ENCODE measurements at regions not wholly inside any gene's neighbourhood (a gene's known extent, or its start where the extent isn't known, plus 50 kb on each side); places are given as distances from the start of the nearest gene placed in this dataset.

DNA sequence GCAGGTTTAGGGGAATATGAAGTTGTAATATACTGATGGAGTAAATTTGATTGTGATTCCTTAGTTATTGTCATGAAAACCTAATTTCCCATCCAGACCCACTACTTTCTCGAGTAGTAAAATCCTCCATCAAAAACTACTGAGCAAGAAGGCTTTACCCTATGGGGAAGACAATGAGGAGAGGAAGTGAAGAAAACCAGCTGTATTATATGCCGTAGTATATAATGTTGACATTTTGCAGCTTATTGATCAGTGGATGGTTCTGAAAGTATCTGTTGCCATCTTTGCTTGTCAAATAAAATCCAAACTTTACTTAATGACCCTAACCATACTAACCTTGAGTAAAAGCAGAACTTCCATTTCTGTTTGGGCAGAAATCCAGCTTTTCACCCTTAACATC is 292.8 kb upstream of the RAG2 start:
- DNase-seq (ENCODE audit: low read depth): no peak

DNA sequence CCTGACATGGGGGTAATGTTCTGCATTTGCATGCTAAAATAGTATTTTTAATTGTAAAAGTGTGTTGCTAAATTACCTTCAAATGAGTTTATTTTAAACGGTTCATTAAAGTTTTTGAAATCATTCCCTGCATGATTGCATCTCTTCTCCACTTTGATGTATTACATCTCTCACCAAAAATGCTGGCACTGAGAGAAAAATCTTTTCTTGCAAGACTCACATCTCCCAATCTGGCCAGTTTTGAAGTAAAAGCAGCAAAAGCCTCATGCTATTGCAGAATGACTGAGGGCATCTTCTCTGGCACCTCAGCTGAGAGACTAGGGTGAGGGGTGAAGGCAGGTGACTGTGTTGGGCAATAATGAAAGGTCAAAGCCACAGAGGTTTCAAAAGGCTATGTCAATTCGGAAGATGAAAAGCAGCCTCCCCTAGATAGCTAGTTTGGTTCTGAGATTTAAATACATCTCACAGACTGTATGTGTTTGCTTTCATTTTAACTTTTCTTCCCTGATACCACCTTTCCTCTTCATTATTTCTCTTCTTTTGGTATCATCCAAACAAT is 292.2 kb upstream of the RAG2 start:
- no peak for DNase-seq (ENCODE audit: low read depth)

DNA sequence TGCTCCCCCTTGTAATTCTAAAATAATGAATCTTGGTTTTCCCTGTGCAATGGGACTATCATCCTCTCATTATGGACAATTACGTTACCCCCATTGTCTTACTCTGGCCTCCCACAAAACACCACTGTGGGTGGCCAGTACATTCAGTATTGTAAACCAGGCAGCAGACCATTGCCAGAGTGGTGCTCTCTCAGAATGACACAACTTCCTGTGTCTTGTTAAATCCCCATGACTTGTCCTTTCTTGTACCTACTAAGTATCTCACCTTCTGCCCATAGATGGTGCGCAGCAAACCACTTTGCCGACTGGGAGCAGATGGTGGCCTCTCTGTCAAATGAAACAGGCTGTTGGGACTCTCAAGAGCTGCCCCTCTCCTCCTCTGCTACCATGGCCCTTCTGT is 287.1 kb upstream of the RAG2 start:
- DNase-seq (ENCODE audit: low read depth): no peak

DNA sequence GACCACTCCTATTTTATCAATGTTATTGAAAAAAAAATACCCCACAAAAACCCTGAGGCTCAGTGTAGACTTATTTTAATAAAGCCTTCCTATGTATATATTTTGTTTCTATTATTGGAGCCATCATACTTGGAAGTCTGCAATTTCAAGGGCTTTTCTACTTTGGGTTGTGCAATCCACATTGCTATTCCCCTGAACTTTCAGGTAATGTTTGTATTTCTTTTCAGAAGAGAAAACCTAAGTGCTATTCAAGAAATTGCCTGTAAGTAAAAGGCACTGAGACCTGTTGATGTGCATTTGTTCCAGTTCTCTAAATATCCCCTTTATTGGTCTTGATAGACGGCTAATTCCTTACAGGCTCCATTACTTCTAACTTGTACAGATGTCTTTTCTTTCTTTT is 280.7 kb upstream of the RAG2 start:
- DNase-seq (ENCODE audit: low read depth): no peak

DNA sequence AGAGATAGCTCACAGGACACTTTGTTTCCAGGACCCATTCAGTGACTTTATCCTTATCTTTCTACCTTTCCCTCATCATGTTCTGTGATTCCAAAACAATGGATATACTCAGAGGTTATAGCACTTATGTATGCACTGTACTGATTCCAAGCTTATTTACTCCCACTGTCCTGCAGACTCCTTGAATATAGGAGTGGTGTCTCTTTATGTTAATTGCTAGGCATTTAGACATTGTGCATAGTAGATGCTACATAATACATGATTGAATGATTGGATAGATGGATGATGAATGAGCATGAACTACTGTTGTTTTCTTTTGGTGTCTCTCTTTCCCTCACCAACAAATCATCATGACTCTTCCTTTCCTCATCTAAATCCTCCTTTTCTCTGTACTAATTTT is 279.1 kb upstream of the RAG2 start:
- no peak for DNase-seq (ENCODE audit: low read depth)

DNA sequence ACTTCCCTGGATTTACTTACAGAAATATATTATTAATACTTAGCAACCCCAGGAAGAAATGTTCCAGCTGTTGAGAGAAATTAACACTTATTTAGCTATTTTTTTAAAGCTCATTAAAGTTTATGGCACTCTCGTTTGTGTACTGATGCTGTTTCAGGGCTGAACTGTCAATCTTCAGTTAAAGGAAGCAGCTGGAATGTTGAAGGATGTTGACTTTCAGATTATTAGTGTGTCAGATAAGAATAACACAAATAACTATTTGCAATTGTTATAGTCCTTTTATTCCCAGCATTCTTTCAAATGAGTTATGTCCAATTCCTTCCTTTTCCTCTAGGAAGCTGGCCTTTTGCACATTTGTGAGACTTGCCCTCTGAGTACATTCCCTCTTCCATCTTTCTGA is 278.2 kb upstream of the RAG2 start:
- no peak for DNase-seq (ENCODE audit: low read depth)

DNA sequence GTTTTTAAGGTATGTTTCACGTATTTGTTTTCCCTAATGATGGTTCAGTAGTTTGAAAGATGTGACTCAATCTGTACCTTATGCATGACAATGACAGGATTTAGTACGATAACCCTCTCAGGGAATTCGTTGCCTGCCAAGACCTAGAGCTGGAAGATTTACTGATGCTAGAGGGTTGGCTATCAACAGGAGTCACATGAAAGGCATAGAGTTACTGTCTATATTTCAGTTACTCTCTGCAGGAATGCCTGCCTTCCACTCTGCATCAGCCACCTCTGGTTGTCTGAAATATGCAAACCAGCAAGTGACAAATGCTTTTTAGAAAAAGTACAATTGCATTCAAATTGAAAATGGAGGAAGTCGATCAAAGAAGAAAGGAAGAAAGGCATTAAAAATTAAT is 276.3 kb upstream of the RAG2 start:
- DNase-seq (ENCODE audit: low read depth): no peak

DNA sequence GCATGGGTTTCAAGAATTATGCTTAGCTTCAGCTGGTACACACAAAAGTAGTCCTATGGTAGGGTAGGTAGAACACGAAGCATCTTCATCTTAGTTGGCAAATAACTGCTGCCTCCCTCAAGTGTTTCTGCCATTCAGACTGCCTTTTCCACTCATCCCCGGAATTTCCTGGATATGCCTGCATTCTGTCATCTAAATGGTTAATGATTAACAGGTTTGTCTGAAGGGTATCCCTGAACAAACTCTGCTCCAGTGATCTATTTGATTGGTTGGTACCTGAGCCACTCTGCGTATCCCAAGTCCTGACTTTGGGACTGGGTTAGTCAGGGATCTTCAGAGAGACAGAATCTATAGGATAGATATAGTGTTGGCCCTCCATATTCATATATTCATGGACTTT is 272.3 kb upstream of the RAG2 start:
- no peak for DNase-seq (ENCODE audit: low read depth)

DNA sequence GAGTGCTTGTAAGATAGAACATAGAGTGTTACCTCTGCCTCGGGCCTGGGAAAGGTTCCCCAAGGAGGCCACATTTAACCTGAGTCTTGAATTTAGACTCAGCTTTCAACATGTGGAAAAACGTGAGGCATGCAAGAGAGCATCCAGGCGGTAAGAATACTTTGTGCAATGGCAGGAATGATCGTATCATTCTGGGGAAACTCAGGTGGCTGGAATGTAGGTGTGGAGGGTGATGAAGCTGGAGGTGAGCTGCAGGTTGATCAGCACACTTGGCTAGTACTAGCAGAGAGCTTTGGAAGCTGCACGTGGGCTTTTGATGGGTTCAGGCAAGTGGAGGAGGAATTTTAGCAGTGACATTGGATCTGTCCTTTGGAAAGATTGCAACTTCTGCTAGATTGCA is 270.3 kb upstream of the RAG2 start:
- DNase-seq (ENCODE audit: low read depth): no peak

DNA sequence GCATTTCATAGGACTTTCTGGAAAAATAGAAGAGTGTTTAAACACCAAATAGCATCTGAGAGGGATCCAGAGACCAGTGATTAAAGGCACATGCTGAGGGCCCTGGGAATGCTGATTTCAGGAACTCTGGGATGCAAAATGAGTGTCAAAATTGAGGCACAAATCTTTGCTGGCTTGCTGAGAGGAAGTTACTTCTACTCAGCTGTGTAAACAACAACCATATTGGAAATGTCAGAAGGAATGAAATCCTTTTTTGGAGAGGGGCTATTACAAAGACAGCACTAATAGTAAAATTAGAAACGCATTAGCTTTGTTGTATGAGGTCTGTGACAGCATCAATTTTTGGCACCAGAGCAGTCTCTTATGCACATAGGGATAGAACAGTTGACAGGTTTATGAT is 267.8 kb upstream of the RAG2 start:
- no peak for DNase-seq (ENCODE audit: low read depth)

DNA sequence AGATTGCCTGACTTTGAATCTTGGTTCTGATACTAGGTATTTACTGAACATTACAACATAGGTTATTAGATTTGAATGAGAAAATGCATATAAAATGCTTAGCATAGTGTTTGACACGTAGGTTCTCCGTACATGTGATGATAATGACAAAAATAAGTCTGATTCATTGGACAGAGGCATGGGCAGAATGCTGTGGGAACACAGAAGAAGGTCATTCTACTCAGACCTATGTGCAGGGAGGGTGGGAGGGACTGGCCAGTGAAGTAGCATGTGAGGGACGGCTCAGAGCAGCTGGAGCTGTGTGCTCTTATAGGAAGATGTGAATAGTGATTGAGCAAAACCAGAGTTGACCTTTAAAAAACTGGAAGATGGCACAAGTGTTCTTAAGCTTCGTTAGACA is 256.8 kb upstream of the RAG2 start:
- DNase-seq (ENCODE audit: low read depth): no peak

DNA sequence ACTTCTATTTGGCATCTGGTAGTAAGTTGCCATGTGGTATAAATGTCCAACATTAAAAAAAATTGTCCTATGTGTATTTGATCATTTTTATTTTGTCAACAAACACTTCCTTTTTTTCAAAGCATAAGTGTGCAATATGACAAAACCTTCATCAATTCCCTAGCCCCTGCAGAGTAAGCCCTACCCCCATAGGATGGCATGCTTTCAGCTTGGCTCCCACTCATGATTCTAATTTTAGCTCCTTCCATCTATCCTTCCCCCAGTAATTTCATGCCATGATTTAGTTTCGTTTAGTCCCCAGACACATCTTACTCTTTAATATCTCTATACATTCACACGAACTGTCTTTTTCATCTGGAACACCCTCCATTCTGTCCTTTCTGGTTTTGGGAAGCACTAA is 250.6 kb upstream of the RAG2 start:
- DNase-seq (ENCODE audit: low read depth): no peak

DNA sequence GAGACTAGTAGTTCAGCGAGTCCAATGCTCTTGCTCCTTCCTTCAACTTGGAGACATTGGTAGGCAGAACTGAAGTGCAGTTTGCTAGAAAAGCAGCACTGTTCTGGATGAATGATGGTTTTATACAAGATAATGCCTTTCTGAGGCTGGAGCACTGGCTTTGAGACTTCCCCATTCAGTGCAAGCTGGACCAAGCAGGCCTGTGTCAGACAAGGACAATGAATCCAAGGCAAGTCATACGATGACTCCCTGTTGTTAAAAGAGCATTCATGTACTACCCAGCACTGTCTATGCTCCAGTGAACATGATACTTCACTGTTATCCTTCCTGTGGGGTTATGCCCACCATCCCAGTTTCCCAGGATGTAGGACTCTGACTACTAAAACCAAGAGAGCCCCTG is 242.3 kb upstream of the RAG2 start:
- DNase-seq (ENCODE audit: low read depth): no peak

DNA sequence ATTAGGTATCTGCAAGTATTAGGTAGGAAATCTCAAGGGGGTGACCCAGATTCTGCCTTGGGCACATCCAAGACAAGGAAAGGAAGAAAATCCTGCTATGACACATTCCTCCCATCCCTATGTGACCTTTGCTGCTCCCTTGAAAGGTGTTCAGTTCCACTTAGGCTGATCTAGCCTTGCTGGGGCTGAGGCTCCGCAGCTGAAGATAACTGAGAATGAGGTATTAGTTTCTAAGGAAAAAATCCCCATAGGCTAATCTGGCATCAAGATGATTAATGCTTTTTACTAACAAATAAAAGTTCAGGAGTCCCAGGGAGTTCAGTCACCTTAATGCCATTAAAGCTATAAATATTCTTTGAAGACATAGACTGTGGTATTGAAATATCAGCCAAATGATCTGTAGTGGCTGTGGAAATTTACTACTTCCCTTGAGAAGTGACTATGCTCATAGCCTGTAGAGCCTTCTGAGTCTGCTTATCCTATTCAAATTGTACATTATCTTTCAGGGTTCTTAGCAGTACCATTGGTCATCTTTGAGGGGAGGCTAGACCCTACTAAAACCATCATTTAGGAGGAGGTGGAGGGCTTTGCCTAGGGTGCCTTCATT is 239.9 kb upstream of the RAG2 start:
- no peak for DNase-seq (ENCODE audit: low read depth)

DNA sequence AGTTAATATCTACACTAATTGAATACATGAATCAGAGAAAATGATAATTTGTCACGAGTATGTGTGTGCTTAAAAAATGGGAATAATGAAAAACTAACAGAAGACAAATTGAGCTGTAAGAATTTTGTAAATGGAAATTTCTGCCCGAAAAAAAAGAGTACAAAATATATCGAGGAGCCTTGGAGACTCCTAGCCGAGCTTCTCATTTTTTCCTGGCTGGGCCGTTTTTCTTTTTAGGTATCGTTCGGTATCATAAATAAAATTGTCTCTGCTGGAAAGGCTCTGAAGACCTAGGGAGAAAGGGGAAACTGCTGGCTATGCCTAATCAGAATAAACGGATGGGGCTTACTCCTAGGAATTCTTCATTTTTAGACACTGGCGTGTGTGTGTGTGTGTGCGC is 227.2 kb upstream of the RAG2 start:
- no peak for DNase-seq (ENCODE audit: low read depth)

DNA sequence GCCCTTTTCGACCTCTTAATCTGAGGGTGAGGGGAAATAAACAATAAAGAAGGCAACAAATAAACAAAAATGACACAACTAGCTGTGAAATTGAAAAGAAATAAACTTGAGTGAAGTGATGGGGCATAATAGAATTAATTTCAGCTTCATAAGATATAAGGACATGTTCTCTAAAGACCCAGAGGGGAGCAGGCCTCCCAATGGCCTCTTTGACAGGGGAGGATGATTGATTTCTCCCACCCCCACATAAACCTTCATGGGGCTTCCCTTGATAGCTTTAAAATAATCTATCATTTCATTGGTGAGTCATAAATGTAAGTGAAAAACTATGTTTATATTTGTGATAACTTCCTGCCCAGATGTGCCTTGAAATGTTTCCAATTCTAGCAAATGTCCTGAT is 226.3 kb upstream of the RAG2 start:
- DNase-seq (ENCODE audit: low read depth): no peak

DNA sequence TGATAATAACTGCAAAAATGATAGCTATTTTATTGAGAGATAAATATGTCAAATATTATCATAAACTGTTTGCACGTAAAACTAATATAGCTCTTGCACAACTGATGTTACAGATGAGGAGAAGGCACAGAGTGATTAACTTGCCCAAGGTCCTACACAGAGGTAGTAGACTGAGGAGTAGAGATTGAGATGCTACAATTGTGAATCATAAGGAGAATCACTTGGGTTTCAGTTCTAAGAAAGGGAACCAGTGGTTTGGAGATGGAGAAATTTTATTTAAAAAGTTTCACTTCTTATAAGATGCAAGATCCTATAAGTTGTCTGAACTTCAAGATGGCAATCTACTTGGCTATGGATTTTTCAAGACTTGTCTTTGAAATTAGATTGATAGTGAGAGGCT is 224.8 kb upstream of the RAG2 start:
- DNase-seq (ENCODE audit: low read depth): no peak

DNA sequence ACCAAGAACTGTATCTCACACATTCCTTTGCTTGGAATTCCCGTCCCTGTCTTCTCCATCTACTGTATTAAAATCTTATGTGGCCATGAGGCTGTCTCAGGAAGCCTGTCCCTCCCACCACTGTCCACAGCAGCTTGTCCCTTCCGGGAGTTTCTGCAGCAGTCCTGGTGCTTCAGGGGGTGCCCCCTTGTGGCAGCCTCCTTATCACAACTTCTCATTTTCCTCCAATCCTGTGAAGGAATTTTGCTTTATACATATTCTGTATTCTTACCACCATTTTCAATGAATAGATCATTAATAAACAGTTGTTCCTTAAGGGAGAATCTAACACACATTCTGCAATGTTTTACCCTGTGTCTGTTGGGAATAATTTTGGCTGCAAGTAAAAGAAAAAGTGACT is 220.4 kb upstream of the RAG2 start:
- no peak for DNase-seq (ENCODE audit: low read depth)

DNA sequence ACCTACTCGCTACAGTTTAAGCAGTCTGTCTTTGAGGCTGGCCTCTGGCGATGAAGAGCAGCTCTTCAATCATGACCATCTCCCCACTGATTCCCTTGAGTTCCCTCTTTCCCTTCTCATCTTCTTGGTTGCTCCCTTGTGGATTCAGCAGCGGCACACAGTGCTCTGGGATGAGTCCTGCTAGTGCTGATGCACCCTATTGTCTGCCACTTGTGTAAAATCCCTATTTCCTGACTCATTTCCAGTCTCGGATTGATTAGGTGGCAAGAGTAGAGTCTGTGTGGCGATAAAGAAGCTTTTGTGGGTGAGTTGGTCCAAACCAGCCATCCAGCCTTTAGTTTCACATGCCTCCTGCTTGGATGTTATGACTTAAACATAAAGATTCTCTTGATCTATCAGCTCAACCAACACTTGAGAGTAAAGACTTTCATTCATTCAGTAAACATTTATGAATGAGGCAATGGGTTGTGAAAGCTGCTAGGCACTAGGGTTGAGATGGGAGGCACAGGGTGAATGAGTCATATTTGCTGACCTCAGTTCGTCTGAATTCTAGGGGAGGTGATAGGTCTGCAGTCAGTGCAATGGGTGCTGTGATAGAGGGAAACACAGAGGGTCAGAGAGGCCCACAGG is 219.4 kb upstream of the RAG2 start:
- no peak for DNase-seq (ENCODE audit: low read depth)

DNA sequence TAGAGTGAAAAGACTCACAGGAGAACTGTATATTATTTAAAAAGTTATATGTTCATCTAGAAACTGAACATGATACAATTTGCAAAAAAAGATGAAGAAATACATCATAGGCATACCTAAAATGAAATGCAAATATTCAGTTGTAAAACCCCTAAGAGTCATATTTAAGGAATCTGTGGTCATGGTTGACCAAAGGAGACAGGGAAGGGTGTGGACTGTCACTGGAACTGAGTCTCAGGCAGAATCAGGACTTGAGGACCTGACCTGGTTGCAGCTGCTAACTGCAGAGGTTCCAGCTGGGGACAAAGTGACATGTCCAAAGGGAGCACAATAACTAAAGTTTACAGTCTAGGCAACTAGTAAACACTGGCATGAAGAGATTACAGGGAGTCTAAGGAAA is 211.3 kb upstream of the RAG2 start:
- no peak for DNase-seq (ENCODE audit: low read depth)

DNA sequence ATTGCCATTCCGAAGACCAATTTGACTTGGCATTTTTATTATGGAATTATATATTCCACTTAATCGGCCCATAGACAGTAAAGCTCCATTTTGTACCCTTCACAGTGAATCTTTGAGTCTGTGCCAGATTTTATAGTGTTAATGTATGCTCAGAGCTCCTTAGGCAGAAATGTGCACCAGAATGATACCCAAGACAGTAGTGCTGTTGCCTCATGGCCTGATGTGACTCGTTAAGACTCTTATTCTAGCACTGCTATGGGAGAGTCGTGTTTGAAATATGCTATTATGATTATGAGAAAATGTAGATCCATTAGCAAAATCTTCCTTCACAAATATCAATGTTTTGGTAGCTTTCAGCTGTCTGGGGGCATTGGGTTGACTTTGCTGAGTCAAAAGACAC is 209.8 kb upstream of the RAG2 start:
- DNase-seq (ENCODE audit: low read depth): no peak

DNA sequence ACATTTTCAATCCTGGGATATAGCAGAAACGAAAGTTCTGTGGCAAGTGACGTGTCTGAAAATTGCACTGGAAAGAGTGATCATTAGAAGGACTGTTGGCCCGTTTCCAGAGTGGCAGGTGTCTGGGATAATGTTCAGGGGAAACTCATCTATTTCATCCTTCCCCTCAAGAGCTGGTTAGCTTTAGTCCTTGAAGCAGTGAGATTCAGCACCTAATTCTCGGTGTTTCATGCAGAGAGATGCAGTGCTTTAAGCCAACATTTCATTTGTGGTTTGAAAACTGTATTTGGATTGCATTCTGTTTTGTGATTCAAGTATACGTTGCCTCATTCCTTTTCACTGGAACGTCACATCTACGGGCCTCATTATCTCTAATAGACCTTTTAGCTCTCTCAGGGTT is 205.0 kb upstream of the RAG2 start:
- DNase-seq (ENCODE audit: low read depth): no peak

DNA sequence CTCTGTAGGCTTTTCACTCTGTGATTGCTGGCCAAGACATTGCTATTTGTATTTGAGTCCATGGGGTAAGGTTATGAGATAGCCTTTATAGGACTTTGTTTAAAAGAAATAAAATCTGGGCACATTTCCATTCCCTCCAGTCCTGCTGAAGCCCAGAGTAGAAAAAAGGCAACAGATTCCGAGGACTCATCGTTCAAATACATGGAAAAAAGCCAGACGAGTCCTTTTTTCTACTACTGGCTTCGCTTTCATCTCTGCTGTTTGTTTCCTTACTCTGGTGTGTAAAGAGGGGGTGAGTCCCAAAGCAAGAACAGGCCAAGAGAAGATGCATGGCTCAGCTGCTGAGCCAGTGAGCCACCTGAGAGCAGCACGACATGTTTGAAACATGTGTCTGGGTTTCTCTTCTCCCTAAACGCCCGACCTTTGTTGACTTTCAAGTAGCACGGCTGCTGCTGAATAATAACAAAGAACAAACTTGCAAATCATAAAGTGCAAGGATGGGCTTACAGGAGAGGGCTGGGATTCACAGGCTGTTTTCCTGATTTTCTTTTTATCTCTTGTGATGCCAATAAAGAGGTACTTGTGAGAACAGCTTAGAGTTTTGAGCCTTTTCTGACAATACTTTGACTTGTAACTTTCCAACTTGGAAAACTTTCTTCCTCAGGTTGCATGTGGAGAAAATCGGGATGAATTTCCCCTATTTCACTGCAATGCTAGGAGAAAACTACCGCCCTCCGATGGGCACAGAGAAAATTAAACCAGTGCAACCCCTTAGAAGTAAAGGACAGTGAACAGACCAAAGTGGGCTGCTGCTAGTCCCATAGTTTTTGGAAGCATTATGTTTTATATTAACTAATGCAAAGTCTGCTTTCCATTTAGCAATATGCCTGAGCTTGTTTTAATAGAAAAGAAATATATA is 195.2 kb upstream of the RAG2 start:
- no peak for DNase-seq (ENCODE audit: low read depth)
